IMR-90 (cell line): ENCODE measurements at regions not wholly inside any gene's neighbourhood (a gene's known extent, or its start where the extent isn't known, plus 50 kb on each side); places are given as distances from the start of the nearest gene placed in this dataset.

ENCODE experiments used
- ATAC-seq: fragments of 200-7000 bp; cut with Tn5 transposase; 2 replicates; pipeline ENCODE4 v1.9.1; 2020; ENCODE audit warnings: low read depth, mild to moderate bottlenecking, moderate library complexity
- BruUV-seq: library from RNA; stranded (reverse); fragments of 400-500 nt; replicated peaks from 2 replicates; lab custom pipeline; 2021; lab: Mats Ljungman, UMichigan
- CTCF ChIA-PET: fragments of 300-600 bp; formaldehyde crosslinking; extraction: SDS; loops from one replicate; lab custom pipeline; 2021; ENCODE audit warnings: antibody characterized with exemption; lab: Yijun Ruan, JAX
- POLR2A ChIA-PET: fragments of 300-600 bp; sonication (Branson Sonifier 250); formaldehyde crosslinking; loops from one replicate; lab custom pipeline; 2022; ENCODE audit warnings: antibody characterized with exemption; ENCODE audit not compliant: unreplicated experiment; lab: Charles Lee
- DNase-seq: peaks from one replicate; pipeline ENCODE4 v3.0.0; 2013
- H2AFZ ChIP-seq: replicated peaks from 2 replicates; pipeline ENCODE3; 2013; ENCODE audit warnings: low read length, mild to moderate bottlenecking; ENCODE audit not compliant: poor library complexity
- H2AK5ac ChIP-seq: 2 replicates; pipeline ENCODE4 v1.6.1; 2013; ENCODE audit warnings: low read depth, low read length, inconsistent platforms
- H2AK9ac ChIP-seq: replicated peaks from 2 replicates; pipeline ENCODE3; 2013; ENCODE audit warnings: mild to moderate bottlenecking, low read depth, low read length, moderate library complexity; ENCODE audit not compliant: poor library complexity
- H2BK120ac ChIP-seq: 2 replicates; pipeline ENCODE4 v1.6.1; 2013; ENCODE audit warnings: low read depth, low read length, inconsistent platforms
- H2BK15ac ChIP-seq: 3 replicates; pipeline ENCODE4 v1.6.1; 2013; ENCODE audit warnings: low read depth, low read length, inconsistent platforms
- H2BK20ac ChIP-seq: 2 replicates; pipeline ENCODE4 v1.6.1; 2013; ENCODE audit warnings: low read depth, mild to moderate bottlenecking, inconsistent platforms, low read length, moderate library complexity
- H2BK5ac ChIP-seq: 2 replicates; pipeline ENCODE4 v1.6.1; 2013; ENCODE audit warnings: mild to moderate bottlenecking, low read depth, low read length, inconsistent platforms; ENCODE audit not compliant: poor library complexity, severe bottlenecking
- H3K14ac ChIP-seq: replicated peaks from 2 replicates; pipeline ENCODE4 v1.6.1; 2013; ENCODE audit warnings: low read depth, low read length, inconsistent platforms
- H3K18ac ChIP-seq: 2 replicates; pipeline ENCODE4 v1.6.1; 2013; ENCODE audit warnings: low read depth, low read length, control low read depth
- H3K23ac ChIP-seq: 2 replicates; pipeline ENCODE4 v1.6.1; 2013; ENCODE audit warnings: low read depth, low read length, inconsistent platforms
- H3K27ac ChIP-seq: 2 replicates; pipeline ENCODE4 v1.5.1; 2013; ENCODE audit warnings: mild to moderate bottlenecking, control low read depth, low read length; ENCODE audit not compliant: insufficient read depth
- H3K27me3 ChIP-seq: 2 replicates; pipeline ENCODE4 v1.6.1; 2013; ENCODE audit warnings: low read length; ENCODE audit not compliant: control insufficient read depth, insufficient read depth
- H3K36me3 ChIP-seq: 2 replicates; pipeline ENCODE4 v1.6.1; 2013; ENCODE audit warnings: low read length, mixed read lengths; ENCODE audit not compliant: control insufficient read depth, insufficient read depth
- H3K4ac ChIP-seq: 2 replicates; pipeline ENCODE4 v1.6.1; 2013; ENCODE audit warnings: low read depth, low read length, inconsistent platforms
- H3K4me1 ChIP-seq: 2 replicates; pipeline ENCODE4 v1.6.1; 2013; ENCODE audit warnings: low read length, mixed read lengths; ENCODE audit not compliant: control insufficient read depth, insufficient read depth
- H3K4me2 ChIP-seq: 2 replicates; pipeline ENCODE4 v1.6.1; 2013; ENCODE audit warnings: low read depth, mild to moderate bottlenecking, control low read depth, low read length, moderate library complexity
- H3K4me3 ChIP-seq: 2 replicates; pipeline ENCODE4 v1.5.1; 2013; ENCODE audit warnings: low read depth, mild to moderate bottlenecking, control low read depth, low read length, moderate library complexity; ENCODE audit not compliant: insufficient read depth
- H3K56ac ChIP-seq: 2 replicates; pipeline ENCODE4 v1.6.1; 2013; ENCODE audit warnings: low read length, inconsistent platforms; ENCODE audit not compliant: insufficient read depth; ENCODE audit errors: extremely low read depth
- H3K79me1 ChIP-seq, 2 experiments: 2 replicates each; pipeline ENCODE4 v1.6.1; 2013; ENCODE audit warnings: low read length in 2 of 2, inconsistent platforms in 1 of 2, low read depth in 1 of 2
- H3K9ac ChIP-seq: 2 replicates; pipeline ENCODE4 v1.6.1; 2013; ENCODE audit warnings: low read depth, low read length, control low read depth
- H3K9me1 ChIP-seq: 2 replicates; pipeline ENCODE4 v1.6.1; 2013; ENCODE audit warnings: low read length, inconsistent platforms; ENCODE audit not compliant: insufficient read depth
- H3K9me3 ChIP-seq: 2 replicates; pipeline ENCODE4 v1.6.1; 2013; ENCODE audit warnings: low read length; ENCODE audit not compliant: control insufficient read depth, insufficient read depth
- H4K20me1 ChIP-seq: 2 replicates; pipeline ENCODE4 v1.6.1; 2013; ENCODE audit warnings: low read length, inconsistent platforms; ENCODE audit not compliant: insufficient read depth
- H4K5ac ChIP-seq: 2 replicates; pipeline ENCODE4 v1.6.1; 2013; ENCODE audit warnings: mild to moderate bottlenecking, low read depth, low read length, control low read depth
- H4K8ac ChIP-seq, 2 experiments: 2 replicates each; pipeline ENCODE4 v1.6.1; 2013; ENCODE audit warnings: low read depth in 2 of 2, low read length in 2 of 2, control low read depth in 1 of 2, inconsistent platforms in 1 of 2
- H4K91ac ChIP-seq: 2 replicates; pipeline ENCODE4 v1.6.1; 2013; ENCODE audit warnings: low read depth, low read length, inconsistent platforms; ENCODE audit not compliant: insufficient read depth
- CEBPB ChIP-seq: IDR thresholded peaks from 2 replicates; pipeline ENCODE4 v1.6.1; 2012; ENCODE audit warnings: low read depth, low read length, improper control_type of control experiment
- CTCF ChIP-seq: conservative IDR thresholded peaks from 2 replicates; pipeline ENCODE4 v1.5.1; 2012; ENCODE audit warnings: mild to moderate bottlenecking, low read depth, low read length, improper control_type of control experiment
- ELK1 ChIP-seq: fragments of 150-350 bp; IDR thresholded peaks from 2 replicates; pipeline ENCODE4 v1.6.1; 2016; ENCODE audit warnings: low read depth, mild to moderate bottlenecking, low read length, moderate library complexity, borderline replicate concordance
- FOS ChIP-seq: fragments of 150-350 bp; IDR thresholded peaks from 2 replicates; pipeline ENCODE4 v1.6.1; 2016; ENCODE audit warnings: low read depth, low read length
- MAFK ChIP-seq: IDR thresholded peaks from 2 replicates; pipeline ENCODE4 v1.6.1; 2012; ENCODE audit warnings: low read depth, low read length, improper control_type of control experiment
- MXI1 ChIP-seq: IDR thresholded peaks from 2 replicates; pipeline ENCODE4 v1.6.1; 2012; ENCODE audit warnings: low read depth, mild to moderate bottlenecking, low read length, moderate library complexity, borderline replicate concordance
- NFE2L2 ChIP-seq: fragments of 150-350 bp; IDR thresholded peaks from 2 replicates; pipeline ENCODE4 v1.6.1; 2016; ENCODE audit warnings: low read depth, mild to moderate bottlenecking, low read length
- POLR2A ChIP-seq: IDR thresholded peaks from 2 replicates; pipeline ENCODE4 v1.6.1; 2012; ENCODE audit warnings: mild to moderate bottlenecking, low read depth, low read length
- RAD21 ChIP-seq: IDR thresholded peaks from 2 replicates; pipeline ENCODE4 v1.6.1; 2012; ENCODE audit warnings: low read length, improper control_type of control experiment
- RFX5 ChIP-seq: IDR thresholded peaks from 2 replicates; pipeline ENCODE4 v1.8.0; 2012; ENCODE audit warnings: low read depth, mild to moderate bottlenecking, low read length, moderate library complexity
- SMC3 ChIP-seq: fragments of 150-350 bp; IDR thresholded peaks from 2 replicates; pipeline ENCODE4 v1.6.1; 2016; ENCODE audit warnings: low read depth, mild to moderate bottlenecking, antibody characterized with exemption, low read length, moderate library complexity
- USF2 ChIP-seq: fragments of 150-350 bp; IDR thresholded peaks from 2 replicates; pipeline ENCODE4 v1.6.1; 2017; ENCODE audit warnings: mild to moderate bottlenecking, antibody characterized with exemption, low read length, low read depth
- WGBS, 2 experiments: methylation state at CpG; one replicate each; pipeline versions ENCODE4 v1.1.5 to v1.1.7; 2013; ENCODE audit warnings: missing lambda C conversion rate in 2 of 2; ENCODE audit not compliant: insufficient read length in 1 of 2; ENCODE audit errors: extremely low coverage in 2 of 2; 5-methylcytosine and 5-hydroxymethylcytosine counted together
- dilution Hi-C: fragments of 300-500 bp; cut with HindIII; formaldehyde crosslinking; loops from one replicate; pipeline ENCODE4 v1.14.3; 2018; ENCODE audit warnings: low sequenced_read_pairs; ENCODE audit not compliant: unreplicated experiment
- in situ Hi-C: fragments of 300-500 bp; cut with MboI; formaldehyde crosslinking; loops from 3 replicates; pipeline ENCODE4 v1.14.3; 2019; ENCODE audit warnings: low sequenced_read_pairs, inconsistent platforms, mixed read lengths
- intact Hi-C: fragments of 100-400 bp; cut with micrococcal nuclease; formaldehyde crosslinking; loops from 2 replicates; pipeline ENCODE4 v1.10.0; 2022

- H3K9me1 ChIP-seq = no peaks in the 10 kb centered on the region
- H3K18ac ChIP-seq = no peak overlapping the region
- BruUV-seq = no TSS peak
- no peak overlapping the region for H2BK15ac ChIP-seq
- H4K8ac ChIP-seq = no peak overlapping the region
- no peak overlapping the region for H2AFZ ChIP-seq
- no peak overlapping the region for H3K9ac ChIP-seq
- dilution Hi-C loops (no loop called here), in situ Hi-C loops (no loop called here), intact Hi-C loops (no loop called here)
- TF ChIP-seq CTCF (no peak), POLR2A (no peak), NFE2L2 (no peak), MAFK (no peak), FOS (no peak), RAD21 (no peak), RFX5 (no peak), ELK1 (no peak), SMC3 (no peak), MXI1 (no peak), USF2 (no peak), CEBPB (no peak)
- no peak overlapping the region for H3K4me3 ChIP-seq
- no peaks in the 10 kb centered on the region for H3K9me3 ChIP-seq
- 0% methylated on average over 1 of the region's 2 CpGs; no CpG with 5 or more reads in 1 of the 2 experiments for WGBS, 2 experiments
- no peaks in the 10 kb centered on the region for H3K36me3 ChIP-seq
- no peak overlapping the region for H2BK20ac ChIP-seq
- H4K91ac ChIP-seq = no peak overlapping the region
- DNase-seq (no peak), ATAC-seq (no peak)
- no peak overlapping the region for H3K56ac ChIP-seq
- H4K5ac ChIP-seq = no peak overlapping the region
- no peak overlapping the region for H3K23ac ChIP-seq
- no peaks in the 10 kb centered on the region for H3K4me1 ChIP-seq
- H2AK9ac ChIP-seq = no peak overlapping the region
- no peak overlapping the region for H2BK120ac ChIP-seq
- no peak overlapping the region for H3K4me2 ChIP-seq
- no peak overlapping the region for H2AK5ac ChIP-seq
- no peaks in the 10 kb centered on the region for H4K20me1 ChIP-seq
- no peak overlapping the region for H3K27ac ChIP-seq
- ChIA-PET POLR2A (no interaction called here), CTCF (interaction anchor here (0.7 kb wide), 1 partner anchor 1965 kb away, joined by 4 read pairs; no protein-coding TSS in a partner anchor)
- H3K14ac ChIP-seq = no peak overlapping the region
- H3K79me1 ChIP-seq = no peaks in the 10 kb centered on the region
- no peak overlapping the region for H3K4ac ChIP-seq
- H2BK5ac ChIP-seq = no peak overlapping the region
- H3K27me3 ChIP-seq = peaks cover 2% of the 10 kb centered on the region; the same call in 1 of the 2 replicates
Measured at GRCh38 chr7:155147624-155148023, 77.5 kb downstream of the HTR5A start.
